H1 (cell line): ENCODE measurements at regions not wholly inside any gene's neighbourhood (a gene's known extent, or its start where the extent isn't known, plus 50 kb on each side); places are given as distances from the start of the nearest gene placed in this dataset.

Experiments
- CTCF ChIA-PET: fragments of 300-600 bp; sonication (Branson Sonifier 250); formaldehyde crosslinking; loops from one replicate; lab custom pipeline; 2021; ENCODE audit not compliant: partially characterized antibody; lab: Charles Lee
- POLR2A ChIA-PET: fragments of 300-600 bp; sonication (Branson Sonifier 250); formaldehyde crosslinking; loops from one replicate; lab custom pipeline; 2021; ENCODE audit warnings: inconsistent platforms; ENCODE audit not compliant: partially characterized antibody; lab: Charles Lee
- DNase-seq, 2 experiments: peaks; one replicate each; pipeline versions ENCODE4 v3.0.0 to v3.0.0-alpha.2; 2010 to 2022; ENCODE audit warnings: low spot score in 2 of 2, low read depth in 1 of 2, mixed read lengths in 1 of 2
- FAIRE-seq: peaks from 2 replicates; lab custom pipeline; 2011; peaks lifted over from hg19 to GRCh38; lab: Jason Lieb, UNC
- H2AFZ ChIP-seq: 2 replicates; pipeline ENCODE4 v1.8.1; 2012; ENCODE audit warnings: low read length, inconsistent platforms
- H2AK5ac ChIP-seq: 2 replicates; pipeline ENCODE4 v1.6.1; 2013; ENCODE audit warnings: low read depth, low read length
- H2BK120ac ChIP-seq: replicated peaks from 2 replicates; pipeline ENCODE3; 2013; ENCODE audit warnings: low read depth, low read length, inconsistent platforms
- H2BK12ac ChIP-seq: 2 replicates; pipeline ENCODE4 v1.6.1; 2013; ENCODE audit warnings: low read depth, low read length
- H2BK15ac ChIP-seq: 2 replicates; pipeline ENCODE4 v1.6.1; 2013; ENCODE audit warnings: low read length
- H2BK20ac ChIP-seq: 2 replicates; pipeline ENCODE4 v1.6.1; 2013; ENCODE audit warnings: low read length
- H2BK5ac ChIP-seq: 2 replicates; pipeline ENCODE4 v1.6.1; 2013; ENCODE audit warnings: low read depth, low read length
- H3K14ac ChIP-seq: 2 replicates; pipeline ENCODE4 v1.6.1; 2013; ENCODE audit warnings: inconsistent platforms; ENCODE audit not compliant: insufficient read length
- H3K18ac ChIP-seq: 2 replicates; pipeline ENCODE4 v1.6.1; 2013; ENCODE audit warnings: low read length; ENCODE audit errors: extremely low read depth
- H3K23ac ChIP-seq: 2 replicates; pipeline ENCODE4 v1.6.1; 2013; ENCODE audit warnings: inconsistent platforms; ENCODE audit not compliant: insufficient read length
- H3K23me2 ChIP-seq: 2 replicates; pipeline ENCODE4 v1.6.1; 2013; ENCODE audit warnings: low read depth, low read length
- H3K27ac ChIP-seq: 2 replicates; pipeline ENCODE4 v1.6.1; 2011; ENCODE audit warnings: low read depth, low read length, inconsistent platforms
- H3K27me3 ChIP-seq, 4 experiments: replicated peaks in 1 of 4; 1 replicate in 1 of 4; 2 replicates in 3 of 4; pipeline versions ENCODE4 v1.6.1 to v1.8.1; 2011 to 2013; ENCODE audit warnings: low read length in 3 of 4, mild to moderate bottlenecking in 3 of 4, inconsistent platforms in 2 of 4, mixed read lengths in 2 of 4, moderate library complexity in 1 of 4; ENCODE audit not compliant: control insufficient read depth in 3 of 4, insufficient read depth in 3 of 4; ENCODE audit errors: extremely low read depth in 1 of 4
- H3K36me3 ChIP-seq, 4 experiments: 2 replicates each; pipeline versions ENCODE4 v1.6.1 to v1.8.1; 2011 to 2013; ENCODE audit warnings: mild to moderate bottlenecking in 4 of 4, low read length in 3 of 4, moderate library complexity in 2 of 4, control low read depth in 1 of 4, inconsistent platforms in 1 of 4; ENCODE audit not compliant: insufficient read depth in 4 of 4, control insufficient read depth in 2 of 4
- H3K4ac ChIP-seq: replicated peaks from 2 replicates; pipeline ENCODE3; 2013; ENCODE audit warnings: low read length, low read depth, mixed read lengths, inconsistent platforms; ENCODE audit not compliant: insufficient read length
- H3K4me1 ChIP-seq, 4 experiments: replicated peaks in 1 of 4; 1 replicate in 1 of 4; 2 replicates in 3 of 4; pipeline versions ENCODE4 v1.6.1 to v1.8.1; 2011 to 2013; ENCODE audit warnings: low read length in 3 of 4, inconsistent platforms in 2 of 4, mixed read lengths in 1 of 4; ENCODE audit not compliant: insufficient read depth in 4 of 4, control insufficient read depth in 3 of 4
- H3K4me2 ChIP-seq, 2 experiments: 2 replicates each; pipeline versions ENCODE4 v1.6.1 to v1.8.1; 2011 to 2013; ENCODE audit warnings: low read depth in 2 of 2, low read length in 2 of 2, control low read depth in 1 of 2, inconsistent platforms in 1 of 2, mild to moderate bottlenecking in 1 of 2; ENCODE audit not compliant: insufficient read depth in 1 of 2
- H3K4me3 ChIP-seq, 4 experiments: fragments of 200-600, 300-600 bp in 1 of 4; sonication (generic), shearing (Covaris generic), sonication (Bioruptor Twin) in 1 of 4; 2 replicates each; pipeline versions ENCODE4 v1.5.1 to v1.8.1; 2011 to 2016; ENCODE audit warnings: low read length in 4 of 4, low read depth in 3 of 4, control low read depth in 2 of 4, inconsistent platforms in 2 of 4, mild to moderate bottlenecking in 2 of 4, mixed read lengths in 1 of 4, moderate library complexity in 1 of 4; ENCODE audit not compliant: insufficient read depth in 2 of 4; ENCODE audit errors: extremely low read depth in 1 of 4
- H3K56ac ChIP-seq: replicated peaks from 2 replicates; pipeline ENCODE3; 2013; ENCODE audit warnings: low read depth, mild to moderate bottlenecking, mixed read lengths, low read length, inconsistent platforms; ENCODE audit not compliant: insufficient read length
- H3K79me1 ChIP-seq: 2 replicates; pipeline ENCODE4 v1.6.1; 2013; ENCODE audit warnings: low read depth, low read length, control low read depth
- H3K79me2 ChIP-seq, 2 experiments: 2 replicates each; pipeline versions ENCODE4 v1.6.1 to v1.8.1; 2012 to 2013; ENCODE audit warnings: low read length in 2 of 2, mild to moderate bottlenecking in 2 of 2, inconsistent platforms in 1 of 2; ENCODE audit not compliant: insufficient read depth in 2 of 2, control insufficient read depth in 1 of 2
- H3K9ac ChIP-seq, 4 experiments: replicated peaks in 1 of 4; 1 replicate in 1 of 4; 2 replicates in 3 of 4; pipeline versions ENCODE4 v1.6.1 to v1.8.1; 2011 to 2013; ENCODE audit warnings: low read depth in 3 of 4, low read length in 3 of 4, control low read depth in 2 of 4, mild to moderate bottlenecking in 2 of 4, moderate library complexity in 2 of 4, inconsistent platforms in 1 of 4; ENCODE audit errors: extremely low read depth in 1 of 4
- H3K9me3 ChIP-seq, 2 experiments: 2 replicates each; pipeline versions ENCODE4 v1.6.1 to v1.8.1; 2012 to 2013; ENCODE audit warnings: mild to moderate bottlenecking in 2 of 2, moderate library complexity in 2 of 2, control low read depth in 1 of 2, inconsistent platforms in 1 of 2, low read depth in 1 of 2, low read length in 1 of 2, mixed read lengths in 1 of 2; ENCODE audit not compliant: insufficient read depth in 2 of 2
- H4K20me1 ChIP-seq, 2 experiments: replicated peaks in 1 of 2; 2 replicates each; pipeline versions ENCODE3 to v1.8.1; 2011 to 2013; ENCODE audit warnings: inconsistent platforms in 2 of 2, low read length in 2 of 2, mild to moderate bottlenecking in 1 of 2; ENCODE audit not compliant: insufficient read depth in 2 of 2, control insufficient read depth in 1 of 2
- H4K5ac ChIP-seq: 2 replicates; pipeline ENCODE4 v1.6.1; 2013; ENCODE audit warnings: low read length, low read depth, mixed read lengths, inconsistent platforms; ENCODE audit not compliant: insufficient read length
- H4K8ac ChIP-seq: 2 replicates; pipeline ENCODE4 v1.8.0; 2013; ENCODE audit warnings: mild to moderate bottlenecking, moderate library complexity, low read length, inconsistent platforms; ENCODE audit not compliant: insufficient read depth; ENCODE audit errors: extremely low read depth
- H4K91ac ChIP-seq: replicated peaks from 2 replicates; pipeline ENCODE3; 2013; ENCODE audit warnings: low read length, mixed read lengths, inconsistent platforms; ENCODE audit not compliant: insufficient read length
- BCL11A ChIP-seq, 2 experiments: IDR thresholded peaks; one replicate each; pipeline ENCODE4 v1.6.1; 2011; ENCODE audit warnings: low read depth in 2 of 2, low read length in 2 of 2, mild to moderate bottlenecking in 2 of 2
- CHD2 ChIP-seq: IDR thresholded peaks from 2 replicates; pipeline ENCODE4 v1.6.1; 2012; ENCODE audit warnings: low read length, improper control_type of control experiment
- FOSL1 ChIP-seq: IDR thresholded peaks from 2 replicates; pipeline ENCODE4 v1.6.1; 2011; ENCODE audit warnings: mild to moderate bottlenecking, low read depth, low read length, moderate library complexity; ENCODE audit not compliant: insufficient read depth
- MAFK ChIP-seq: IDR thresholded peaks from 2 replicates; pipeline ENCODE4 v1.6.1; 2012; ENCODE audit warnings: low read depth, mild to moderate bottlenecking, improper control_type of control experiment, low read length
- RNF2 ChIP-seq: fragments of 200-900, 300-1000 bp; sonication (generic); IDR thresholded peaks from 2 replicates; pipeline ENCODE4 v1.7.1; 2016; ENCODE audit warnings: borderline replicate concordance, low read depth, mild to moderate bottlenecking, antibody characterized with exemption, low read length; ENCODE audit not compliant: poor library complexity, severe bottlenecking; ENCODE audit errors: missing control alignments
- SAP30 ChIP-seq: fragments of 300-600 bp; sonication (generic); IDR thresholded peaks from 2 replicates; pipeline ENCODE4 v1.7.1; 2012; ENCODE audit warnings: low read length, moderate library complexity, mild to moderate bottlenecking, inconsistent platforms; ENCODE audit not compliant: insufficient read depth, insufficient replicate concordance
- SIX5 ChIP-seq: IDR thresholded peaks from 2 replicates; pipeline ENCODE4 v1.6.1; 2011; ENCODE audit warnings: mild to moderate bottlenecking, low read depth, low read length
- SP4 ChIP-seq: IDR thresholded peaks from 2 replicates; pipeline ENCODE4 v1.6.1; 2012; ENCODE audit warnings: low read length, inconsistent platforms
- SRF ChIP-seq: IDR thresholded peaks from 2 replicates; pipeline ENCODE4 v1.6.1; 2011; ENCODE audit warnings: mild to moderate bottlenecking, low read depth, low read length, moderate library complexity
- SUZ12 ChIP-seq: fragments of 200-600 bp; sonication (generic); IDR thresholded peaks from 2 replicates; pipeline ENCODE4 v1.6.1; 2012; ENCODE audit warnings: mild to moderate bottlenecking, inconsistent platforms, low read length, moderate library complexity, mixed read lengths
- TBP ChIP-seq: IDR thresholded peaks from 2 replicates; pipeline ENCODE4 v1.6.1; 2011; ENCODE audit warnings: low read depth, low read length, improper control_type of control experiment
- TEAD4 ChIP-seq: IDR thresholded peaks from 2 replicates; pipeline ENCODE4 v1.6.1; 2012; ENCODE audit warnings: low read depth, low read length, inconsistent platforms, mixed read lengths
- WGBS, 2 experiments: shearing (Covaris generic) in 1 of 2; methylation state at CpG; one replicate each; pipeline versions ENCODE4 v1.1.6 to v1.1.7; 2013 to 2015; ENCODE audit warnings: low lambda C conversion rate in 2 of 2, mixed read lengths in 2 of 2, inconsistent platforms in 1 of 2, low coverage in 1 of 2, missing lambda C conversion rate in 1 of 2; ENCODE audit not compliant: insufficient replicate concordance in 2 of 2, insufficient coverage in 1 of 2, insufficient read length in 1 of 2; ENCODE audit errors: extremely low coverage in 1 of 2, missing lambda C conversion rate in 1 of 2; 5-methylcytosine and 5-hydroxymethylcytosine counted together
- TF ChIP-seq, protein P1 (sequence below), 3 experiments: IDR thresholded peaks; 1 replicate in 2 of 3; 2 replicates in 1 of 3; pipeline versions ENCODE4 v1.5.1 to v1.6.1; 2011; ENCODE audit warnings: low read length in 3 of 3, mild to moderate bottlenecking in 3 of 3, inconsistent platforms in 2 of 3, low read depth in 1 of 3, moderate library complexity in 1 of 3; ENCODE audit not compliant: insufficient read depth in 1 of 3; ENCODE audit errors: control extremely low read depth in 1 of 3

DNA sequence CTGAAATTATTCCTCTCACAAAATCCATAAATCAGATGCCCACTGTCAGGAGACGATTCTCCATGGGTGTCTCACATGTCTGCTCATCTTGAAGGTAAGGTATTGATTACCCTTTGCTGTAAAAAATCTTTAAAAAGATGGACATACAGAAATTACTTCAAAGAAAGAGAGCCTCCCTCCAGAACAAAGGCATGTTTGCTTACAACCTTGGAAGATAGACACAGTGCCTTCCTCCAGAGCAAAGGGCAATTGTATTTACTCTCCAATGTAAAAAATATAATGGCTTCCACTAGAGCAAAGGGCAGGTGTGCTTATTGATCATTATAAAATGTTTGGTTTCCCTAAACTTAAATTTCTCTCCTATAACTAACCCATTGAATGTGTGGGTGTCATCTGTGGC, 616.2 kb downstream of the ANKRD50 start:
- no peak overlapping the region for H3K23ac ChIP-seq
- no peaks in the 10 kb centered on the region for H3K79me2 ChIP-seq
- H2AFZ ChIP-seq = no peak overlapping the region
- no peak overlapping the region for H4K8ac ChIP-seq
- H3K4me1 ChIP-seq = no peaks in the 10 kb centered on the region
- H3K23me2 ChIP-seq = no peaks in the 10 kb centered on the region; the same call in 1 of the 2 replicates
- no peak overlapping the region for H3K4ac ChIP-seq
- no peak overlapping the region for H3K4me3 ChIP-seq
- ChIA-PET CTCF (no interaction called here), POLR2A (no interaction called here)
- no peak overlapping the region for H2BK15ac ChIP-seq
- H2BK20ac ChIP-seq = no peak overlapping the region
- no peak overlapping the region for H3K14ac ChIP-seq
- H2BK120ac ChIP-seq = no peak overlapping the region
- H3K18ac ChIP-seq = no peak overlapping the region
- H3K27me3 ChIP-seq = no peaks in the 10 kb centered on the region
- H2BK12ac ChIP-seq = no peak overlapping the region
- FAIRE-seq (no peak), DNase-seq (no peak)
- WGBS, 2 experiments = 92% methylated on average over 1 of the region's 1 CpG; no CpG with 5 or more reads in 1 of the 2 experiments
- H4K5ac ChIP-seq = no peak overlapping the region
- H3K27ac ChIP-seq = no peak overlapping the region
- no peaks in the 10 kb centered on the region for H3K79me1 ChIP-seq
- no peaks in the 10 kb centered on the region for H4K20me1 ChIP-seq
- H4K91ac ChIP-seq = no peak overlapping the region
- H3K9me3 ChIP-seq = no peaks in the 10 kb centered on the region
- H2BK5ac ChIP-seq = no peak overlapping the region
- no peak overlapping the region for H3K56ac ChIP-seq
- H3K9ac ChIP-seq = no peak overlapping the region
- H3K36me3 ChIP-seq = no peaks in the 10 kb centered on the region
- H3K4me2 ChIP-seq = no peak overlapping the region
- H2AK5ac ChIP-seq = no peak overlapping the region
- no peak for TF ChIP-seq FOSL1
- no peak for TF ChIP-seq SAP30
- TF ChIP-seq, protein P1, sequence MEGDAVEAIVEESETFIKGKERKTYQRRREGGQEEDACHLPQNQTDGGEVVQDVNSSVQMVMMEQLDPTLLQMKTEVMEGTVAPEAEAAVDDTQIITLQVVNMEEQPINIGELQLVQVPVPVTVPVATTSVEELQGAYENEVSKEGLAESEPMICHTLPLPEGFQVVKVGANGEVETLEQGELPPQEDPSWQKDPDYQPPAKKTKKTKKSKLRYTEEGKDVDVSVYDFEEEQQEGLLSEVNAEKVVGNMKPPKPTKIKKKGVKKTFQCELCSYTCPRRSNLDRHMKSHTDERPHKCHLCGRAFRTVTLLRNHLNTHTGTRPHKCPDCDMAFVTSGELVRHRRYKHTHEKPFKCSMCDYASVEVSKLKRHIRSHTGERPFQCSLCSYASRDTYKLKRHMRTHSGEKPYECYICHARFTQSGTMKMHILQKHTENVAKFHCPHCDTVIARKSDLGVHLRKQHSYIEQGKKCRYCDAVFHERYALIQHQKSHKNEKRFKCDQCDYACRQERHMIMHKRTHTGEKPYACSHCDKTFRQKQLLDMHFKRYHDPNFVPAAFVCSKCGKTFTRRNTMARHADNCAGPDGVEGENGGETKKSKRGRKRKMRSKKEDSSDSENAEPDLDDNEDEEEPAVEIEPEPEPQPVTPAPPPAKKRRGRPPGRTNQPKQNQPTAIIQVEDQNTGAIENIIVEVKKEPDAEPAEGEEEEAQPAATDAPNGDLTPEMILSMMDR (IDR thresholded peaks at IDR 0.05; ENCODE audit: control extremely low read depth in 1 of 3, insufficient read depth in 1 of 3, low read depth in 1 of 3, low read length in 3 of 3) = no peak
- TF ChIP-seq RNF2 = no peak
- no peak for TF ChIP-seq CHD2
- no peak for TF ChIP-seq SP4
- TF ChIP-seq BCL11A (IDR thresholded peaks at IDR 0.05; ENCODE audit: low read depth in 2 of 2, low read length in 2 of 2) = no peak
- TF ChIP-seq SRF = no peak
- TF ChIP-seq TBP = no peak
- TF ChIP-seq TEAD4 = no peak
- TF ChIP-seq SUZ12 = no peak
- TF ChIP-seq SIX5 = no peak
- TF ChIP-seq MAFK = no peak
